Activated naive CD8-positive, alpha-beta T cell treated with anti-CD3 and anti-CD28 coated beads, Interleukin-2, amount 50 U/mL, for 24 hours (primary cell): ENCODE measurements at regions not wholly inside any gene's neighbourhood (a gene's known extent, or its start where the extent isn't known, plus 50 kb on each side); places are given as distances from the start of the nearest gene placed in this dataset.

Experiments used
- ATAC-seq: fragments of 150-1000 bp; cut with Tn5 transposase; one replicate; pipeline ENCODE4 v1.10.0; 2021
- DNase-seq: peaks from one replicate; pipeline ENCODE4 v3.0.0; 2021
- H3K27ac Mint-ChIP-seq: one replicate; pipeline ENCODE4 v1.8.0; 2021; ENCODE audit warnings: mild to moderate bottlenecking, mixed read lengths
- H3K27me3 Mint-ChIP-seq: one replicate; pipeline ENCODE4 v1.8.0; 2021; ENCODE audit warnings: mixed read lengths
- H3K36me3 Mint-ChIP-seq: one replicate; pipeline ENCODE4 v1.8.0; 2021; ENCODE audit warnings: low read depth, mixed read lengths
- H3K4me1 Mint-ChIP-seq: one replicate; pipeline ENCODE4 v1.8.0; 2021; ENCODE audit warnings: mixed read lengths
- H3K4me3 Mint-ChIP-seq: one replicate; pipeline ENCODE4 v1.8.0; 2021; ENCODE audit warnings: mild to moderate bottlenecking, moderate library complexity, mixed read lengths
- H3K9me3 Mint-ChIP-seq: one replicate; pipeline ENCODE4 v1.8.0; 2021; ENCODE audit warnings: mixed read lengths

- no peak for ATAC-seq
Observed at GRCh38 chr2:122831649-122832048, 1076.2 kb downstream of the TSN start.

GRCh38 chr2:122843503-122843902, 1088.1 kb downstream of the TSN start:
- Mint-ChIP-seq H3K36me3 (no peaks in the 10 kb centered on the region), H3K4me1 (no peaks in the 10 kb centered on the region), H3K27me3 (no peaks in the 10 kb centered on the region), H3K9me3 (no peaks in the 10 kb centered on the region), H3K27ac (no peak overlapping the region), H3K4me3 (no peak overlapping the region)
- ATAC-seq (no peak), DNase-seq (no peak)

More at GRCh38 chr2:122831649-122832048, 1076.2 kb downstream of the TSN start:
- no peak overlapping the region for H3K27ac Mint-ChIP-seq
- H3K4me1 Mint-ChIP-seq = no peaks in the 10 kb centered on the region
- no peaks in the 10 kb centered on the region for H3K36me3 Mint-ChIP-seq
- no peak for DNase-seq
- H3K4me3 Mint-ChIP-seq = no peak overlapping the region
- no peaks in the 10 kb centered on the region for H3K27me3 Mint-ChIP-seq
- H3K9me3 Mint-ChIP-seq = peaks cover 15% of the 10 kb centered on the region

- Mint-ChIP-seq H3K4me1 (no peaks in the 10 kb centered on the region), H3K36me3 (no peaks in the 10 kb centered on the region), H3K9me3 (peaks cover 3% of the 10 kb centered on the region), H3K27me3 (no peaks in the 10 kb centered on the region), H3K27ac (no peak overlapping the region), H3K4me3 (no peak overlapping the region)
- DNase-seq = no peak
- no peak for ATAC-seq
Observed at GRCh38 chr2:122851161-122851560, 1095.7 kb downstream of the TSN start.

GRCh38 chr2:122851972-122852531, 1096.6 kb downstream of the TSN start:
- Mint-ChIP-seq H3K27me3 (no peaks in the 10 kb centered on the region), H3K27ac (no peak overlapping the region), H3K4me3 (no peak overlapping the region), H3K36me3 (no peaks in the 10 kb centered on the region), H3K4me1 (no peaks in the 10 kb centered on the region), H3K9me3 (peaks cover 3% of the 10 kb centered on the region)
- DNase-seq (no peak), ATAC-seq (no peak)

GRCh38 chr2:122856696-122857095, 1101.2 kb downstream of the TSN start:
- no peaks in the 10 kb centered on the region for H3K4me1 Mint-ChIP-seq
- H3K9me3 Mint-ChIP-seq = peaks cover 9% of the 10 kb centered on the region
- H3K27me3 Mint-ChIP-seq = no peaks in the 10 kb centered on the region
- DNase-seq (no peak), ATAC-seq (no peak)
- no peak overlapping the region for H3K27ac Mint-ChIP-seq
- H3K4me3 Mint-ChIP-seq = no peak overlapping the region
- no peaks in the 10 kb centered on the region for H3K36me3 Mint-ChIP-seq

- Mint-ChIP-seq H3K27ac (no peak overlapping the region), H3K4me3 (no peak overlapping the region), H3K9me3 (peaks cover 11% of the 10 kb centered on the region), H3K36me3 (no peaks in the 10 kb centered on the region), H3K27me3 (no peaks in the 10 kb centered on the region), H3K4me1 (no peaks in the 10 kb centered on the region)
- DNase-seq (no peak), ATAC-seq (no peak)
Observed at GRCh38 chr2:122858075-122858702, 1102.7 kb downstream of the TSN start.

GRCh38 chr2:122858813-122859212, 1103.4 kb downstream of the TSN start:
- ATAC-seq = no peak
- Mint-ChIP-seq H3K36me3 (no peaks in the 10 kb centered on the region), H3K9me3 (peaks cover 11% of the 10 kb centered on the region), H3K4me1 (no peaks in the 10 kb centered on the region), H3K4me3 (no peak overlapping the region), H3K27ac (no peak overlapping the region), H3K27me3 (no peaks in the 10 kb centered on the region)
- DNase-seq = no peak

- no peak for ATAC-seq
- Mint-ChIP-seq H3K27me3 (no peaks in the 10 kb centered on the region), H3K4me3 (no peak overlapping the region), H3K4me1 (no peaks in the 10 kb centered on the region), H3K27ac (no peak overlapping the region), H3K9me3 (peaks cover 11% of the 10 kb centered on the region), H3K36me3 (no peaks in the 10 kb centered on the region)
- DNase-seq = no peak
Observed at GRCh38 chr2:122859260-122859659, 1103.8 kb downstream of the TSN start.

GRCh38 chr2:122863532-122863931, 1108.1 kb downstream of the TSN start:
- Mint-ChIP-seq H3K4me3 (no peak overlapping the region), H3K27ac (no peak overlapping the region), H3K36me3 (no peaks in the 10 kb centered on the region), H3K4me1 (no peaks in the 10 kb centered on the region), H3K27me3 (no peaks in the 10 kb centered on the region), H3K9me3 (peaks cover 21% of the 10 kb centered on the region)
- no peak for ATAC-seq
- DNase-seq = no peak

- Mint-ChIP-seq H3K4me1 (no peaks in the 10 kb centered on the region), H3K4me3 (no peak overlapping the region), H3K27ac (no peak overlapping the region), H3K36me3 (no peaks in the 10 kb centered on the region), H3K9me3 (peaks cover 15% of the 10 kb centered on the region), H3K27me3 (no peaks in the 10 kb centered on the region)
- ATAC-seq (no peak), DNase-seq (no peak)
Observed at GRCh38 chr2:122864728-122865127, 1109.3 kb downstream of the TSN start.

- Mint-ChIP-seq H3K4me1 (no peaks in the 10 kb centered on the region), H3K27ac (no peak overlapping the region), H3K27me3 (no peaks in the 10 kb centered on the region), H3K9me3 (peaks cover 20% of the 10 kb centered on the region), H3K4me3 (no peak overlapping the region), H3K36me3 (no peaks in the 10 kb centered on the region)
- DNase-seq (no peak), ATAC-seq (no peak)
Observed at GRCh38 chr2:122866095-122866494, 1110.6 kb downstream of the TSN start.

GRCh38 chr2:122867941-122868340, 1112.5 kb downstream of the TSN start:
- peaks cover 17% of the 10 kb centered on the region for H3K9me3 Mint-ChIP-seq

GRCh38 chr2:122868646-122869275, 1113.3 kb downstream of the TSN start:
- H3K4me3 Mint-ChIP-seq = no peak overlapping the region
- H3K4me1 Mint-ChIP-seq = no peaks in the 10 kb centered on the region
- DNase-seq (no peak), ATAC-seq (no peak)
- H3K27ac Mint-ChIP-seq = no peak overlapping the region
- H3K9me3 Mint-ChIP-seq = peaks cover 15% of the 10 kb centered on the region
- no peaks in the 10 kb centered on the region for H3K36me3 Mint-ChIP-seq
- no peaks in the 10 kb centered on the region for H3K27me3 Mint-ChIP-seq

More at GRCh38 chr2:122867941-122868340, 1112.5 kb downstream of the TSN start:
- ATAC-seq = no peak
- no peak for DNase-seq
- Mint-ChIP-seq H3K36me3 (no peaks in the 10 kb centered on the region), H3K27ac (no peak overlapping the region), H3K4me1 (no peaks in the 10 kb centered on the region), H3K27me3 (no peaks in the 10 kb centered on the region), H3K4me3 (no peak overlapping the region)

GRCh38 chr2:122873951-122874350, 1118.5 kb downstream of the TSN start:
- no peaks in the 10 kb centered on the region for H3K4me1 Mint-ChIP-seq
- H3K27me3 Mint-ChIP-seq = no peaks in the 10 kb centered on the region
- DNase-seq = no peak
- no peak overlapping the region for H3K27ac Mint-ChIP-seq
- no peaks in the 10 kb centered on the region for H3K36me3 Mint-ChIP-seq
- H3K9me3 Mint-ChIP-seq = peaks cover 10% of the 10 kb centered on the region
- no peak for ATAC-seq
- H3K4me3 Mint-ChIP-seq = no peak overlapping the region

GRCh38 chr2:122875091-122875865, 1119.8 kb downstream of the TSN start:
- H3K36me3 Mint-ChIP-seq = no peaks in the 10 kb centered on the region
- DNase-seq (no peak), ATAC-seq (no peak)
- no peaks in the 10 kb centered on the region for H3K27me3 Mint-ChIP-seq
- H3K4me3 Mint-ChIP-seq = no peak overlapping the region
- H3K9me3 Mint-ChIP-seq = peaks cover 5% of the 10 kb centered on the region
- no peaks in the 10 kb centered on the region for H3K4me1 Mint-ChIP-seq
- H3K27ac Mint-ChIP-seq = no peak overlapping the region
